Calu3 (cell line): ENCODE measurements at regions not wholly inside any gene's neighbourhood (a gene's known extent, or its start where the extent isn't known, plus 50 kb on each side); places are given as distances from the start of the nearest gene placed in this dataset.
"Not testable (repeated sequence)": the region's sequence is repeated elsewhere in the genome, so short reads cannot be mapped to it uniquely, and the experiment has no call there.

ENCODE experiments used
- BruUV-seq: library from RNA; stranded (reverse); fragments of 400-500 nt; replicated peaks from 2 replicates; lab custom pipeline; 2021; lab: Mats Ljungman, UMichigan
- CTCF ChIA-PET: fragments of 300-600 bp; sonication (Branson Sonifier 250); formaldehyde crosslinking; loops from one replicate; lab custom pipeline; 2022; ENCODE audit warnings: antibody characterized with exemption; lab: Charles Lee
- DNase-seq: peaks from one replicate; pipeline ENCODE4 v3.0.0; 2022
- H3K27ac Mint-ChIP-seq: one replicate; pipeline ENCODE4 v1.8.0; 2022; ENCODE audit warnings: mixed read lengths; ENCODE audit not compliant: unreplicated experiment
- H3K27me3 Mint-ChIP-seq: one replicate; pipeline ENCODE4 v1.8.0; 2022; ENCODE audit warnings: mixed read lengths; ENCODE audit not compliant: unreplicated experiment
- H3K36me3 Mint-ChIP-seq: one replicate; pipeline ENCODE4 v1.8.0; 2022; ENCODE audit warnings: mild to moderate bottlenecking, moderate library complexity, mixed read lengths; ENCODE audit not compliant: insufficient read depth, unreplicated experiment
- H3K4me1 Mint-ChIP-seq: one replicate; pipeline ENCODE4 v1.8.0; 2022; ENCODE audit warnings: mild to moderate bottlenecking, low read depth, mixed read lengths; ENCODE audit not compliant: unreplicated experiment
- H3K4me3 Mint-ChIP-seq: one replicate; pipeline ENCODE4 v1.8.0; 2022; ENCODE audit warnings: mild to moderate bottlenecking, low read depth, moderate library complexity, mixed read lengths; ENCODE audit not compliant: unreplicated experiment
- H3K9me3 Mint-ChIP-seq: one replicate; pipeline ENCODE4 v1.8.0; 2022; ENCODE audit warnings: low read depth, mixed read lengths; ENCODE audit not compliant: unreplicated experiment
- intact Hi-C: fragments of 100-400 bp; cut with micrococcal nuclease; formaldehyde crosslinking; loops from one replicate; pipeline ENCODE4 v1.10.0; 2022; ENCODE audit not compliant: unreplicated experiment
- TF ChIP-seq, protein P1 (sequence below): fragments of 200-600 bp; IDR thresholded peaks from one replicate; pipeline ENCODE4 v1.8.0; 2022; ENCODE audit warnings: antibody characterized with exemption; ENCODE audit not compliant: unreplicated experiment

DNA sequence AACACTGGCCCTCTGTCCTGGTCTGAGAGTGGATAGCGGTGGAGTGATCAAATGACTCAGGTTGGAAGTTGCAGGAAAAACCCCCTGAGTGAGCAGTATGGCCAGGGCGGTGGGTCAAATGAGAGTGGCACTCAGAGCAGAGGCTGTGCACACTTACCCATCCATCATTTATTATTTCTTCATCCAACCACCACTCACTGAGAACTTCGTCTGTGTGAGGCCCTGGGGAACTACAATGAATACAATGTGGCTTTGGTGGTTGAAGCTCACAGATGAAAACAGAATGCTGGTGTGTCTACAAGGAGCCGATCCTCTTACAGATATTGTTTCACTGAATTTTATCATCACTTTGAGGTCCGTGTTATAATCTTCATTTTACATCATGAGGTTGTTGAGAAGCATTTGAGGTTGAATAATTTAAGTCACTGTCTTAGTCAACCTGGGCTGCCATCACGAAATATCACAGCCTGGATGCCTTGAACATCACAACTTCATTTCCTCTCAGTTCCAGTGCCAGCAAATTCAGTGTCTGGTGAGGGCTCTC lies 73.4 kb upstream of the ID2 start:
- TF ChIP-seq, protein P1, sequence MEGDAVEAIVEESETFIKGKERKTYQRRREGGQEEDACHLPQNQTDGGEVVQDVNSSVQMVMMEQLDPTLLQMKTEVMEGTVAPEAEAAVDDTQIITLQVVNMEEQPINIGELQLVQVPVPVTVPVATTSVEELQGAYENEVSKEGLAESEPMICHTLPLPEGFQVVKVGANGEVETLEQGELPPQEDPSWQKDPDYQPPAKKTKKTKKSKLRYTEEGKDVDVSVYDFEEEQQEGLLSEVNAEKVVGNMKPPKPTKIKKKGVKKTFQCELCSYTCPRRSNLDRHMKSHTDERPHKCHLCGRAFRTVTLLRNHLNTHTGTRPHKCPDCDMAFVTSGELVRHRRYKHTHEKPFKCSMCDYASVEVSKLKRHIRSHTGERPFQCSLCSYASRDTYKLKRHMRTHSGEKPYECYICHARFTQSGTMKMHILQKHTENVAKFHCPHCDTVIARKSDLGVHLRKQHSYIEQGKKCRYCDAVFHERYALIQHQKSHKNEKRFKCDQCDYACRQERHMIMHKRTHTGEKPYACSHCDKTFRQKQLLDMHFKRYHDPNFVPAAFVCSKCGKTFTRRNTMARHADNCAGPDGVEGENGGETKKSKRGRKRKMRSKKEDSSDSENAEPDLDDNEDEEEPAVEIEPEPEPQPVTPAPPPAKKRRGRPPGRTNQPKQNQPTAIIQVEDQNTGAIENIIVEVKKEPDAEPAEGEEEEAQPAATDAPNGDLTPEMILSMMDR: no peak
- no peak for DNase-seq
- Mint-ChIP-seq H3K27ac (no peak overlapping the region), H3K4me3 (no peak overlapping the region), H3K4me1 (peaks cover 30% of the 10 kb centered on the region), H3K9me3 (no peaks in the 10 kb centered on the region), H3K36me3 (no peaks in the 10 kb centered on the region), H3K27me3 (no peaks in the 10 kb centered on the region)
- intact Hi-C loops: no loop called here
- BruUV-seq: no TSS peak
- CTCF ChIA-PET: no interaction called here

DNA sequence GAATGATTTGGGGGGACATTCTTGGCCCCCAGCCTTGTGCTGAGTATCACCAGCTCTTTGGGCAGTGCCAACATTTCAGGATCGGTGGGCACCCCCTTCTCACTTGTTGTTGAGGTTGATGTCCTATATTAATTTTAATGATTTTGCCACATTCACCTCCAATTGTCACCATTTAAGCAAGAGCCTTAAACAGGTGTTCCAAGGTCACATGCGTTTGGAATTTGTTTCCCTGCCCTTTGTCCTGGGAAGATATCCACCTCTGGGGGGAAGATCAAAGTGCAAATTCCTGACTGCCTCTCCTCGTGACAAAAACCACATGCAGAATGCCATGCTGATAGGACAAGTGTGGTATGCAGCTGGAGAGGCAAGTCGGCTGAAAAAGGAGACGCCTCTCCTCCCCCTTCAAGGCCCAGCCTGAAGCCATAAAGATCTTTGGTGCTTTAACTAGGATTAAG lies 72.5 kb upstream of the ID2 start:
- no peaks in the 10 kb centered on the region for H3K27me3 Mint-ChIP-seq
- no peak overlapping the region for H3K27ac Mint-ChIP-seq
- BruUV-seq: no TSS peak
- no peaks in the 10 kb centered on the region for H3K36me3 Mint-ChIP-seq
- no peak for DNase-seq
- intact Hi-C loops: no loop called here
- CTCF ChIA-PET: no interaction called here
- H3K9me3 Mint-ChIP-seq: no peaks in the 10 kb centered on the region
- TF ChIP-seq, protein P1: no peak
- H3K4me1 Mint-ChIP-seq: peaks cover 30% of the 10 kb centered on the region
- H3K4me3 Mint-ChIP-seq: no peak overlapping the region

DNA sequence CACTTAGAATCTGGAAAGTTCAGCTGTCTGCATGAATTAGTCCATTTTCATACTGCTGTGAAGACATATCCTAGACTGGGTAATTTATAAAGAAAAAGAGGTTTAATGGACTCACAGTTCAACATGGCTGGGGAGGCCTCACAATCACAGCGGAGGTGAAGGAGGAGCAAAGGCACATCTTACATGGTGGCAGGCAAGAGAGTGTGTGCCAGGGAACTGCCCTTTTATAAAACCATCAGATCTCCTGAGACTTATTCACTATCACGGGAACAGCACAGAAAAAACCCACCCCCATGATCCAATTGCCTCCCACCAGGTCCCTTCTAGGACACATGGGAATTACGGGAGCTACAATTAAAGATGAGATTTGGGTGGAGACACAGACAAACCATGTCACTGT lies 71.1 kb upstream of the ID2 start:
- H3K4me1 Mint-ChIP-seq: peaks cover 20% of the 10 kb centered on the region
- H3K27me3 Mint-ChIP-seq, BruUV-seq, H3K4me3 Mint-ChIP-seq, H3K36me3 Mint-ChIP-seq, CTCF ChIA-PET, intact Hi-C loops, H3K9me3 Mint-ChIP-seq, H3K27ac Mint-ChIP-seq, DNase-seq: not testable (repeated sequence)

DNA sequence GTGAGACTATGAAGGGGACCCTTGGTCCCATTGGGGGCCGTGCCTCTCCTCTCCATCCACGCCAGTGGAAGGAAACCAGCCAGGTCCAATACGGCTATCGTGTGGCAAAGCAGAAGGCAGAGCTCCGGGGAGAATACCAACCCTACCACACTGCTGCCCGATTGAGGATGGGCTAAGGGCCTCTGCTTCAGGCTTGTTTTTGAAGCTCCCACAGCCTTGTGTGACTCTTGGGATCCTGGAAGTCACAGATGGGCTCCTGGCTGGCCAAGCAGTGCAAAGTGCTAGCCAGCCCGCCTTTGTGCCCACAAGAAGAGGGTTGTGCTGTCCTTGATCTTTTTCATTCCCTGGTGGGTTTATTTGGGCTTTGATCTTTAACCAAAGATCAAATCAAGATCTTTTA lies 70.6 kb upstream of the ID2 start:
- TF ChIP-seq, protein P1: no peak
- no peak overlapping the region for H3K27ac Mint-ChIP-seq
- H3K9me3 Mint-ChIP-seq: no peaks in the 10 kb centered on the region
- no peaks in the 10 kb centered on the region for H3K27me3 Mint-ChIP-seq
- CTCF ChIA-PET: no interaction called here
- DNase-seq: no peak
- intact Hi-C loops: no loop called here
- no TSS peak for BruUV-seq
- no peak overlapping the region for H3K4me3 Mint-ChIP-seq
- peaks cover 19% of the 10 kb centered on the region for H3K4me1 Mint-ChIP-seq
- H3K36me3 Mint-ChIP-seq: no peaks in the 10 kb centered on the region

DNA sequence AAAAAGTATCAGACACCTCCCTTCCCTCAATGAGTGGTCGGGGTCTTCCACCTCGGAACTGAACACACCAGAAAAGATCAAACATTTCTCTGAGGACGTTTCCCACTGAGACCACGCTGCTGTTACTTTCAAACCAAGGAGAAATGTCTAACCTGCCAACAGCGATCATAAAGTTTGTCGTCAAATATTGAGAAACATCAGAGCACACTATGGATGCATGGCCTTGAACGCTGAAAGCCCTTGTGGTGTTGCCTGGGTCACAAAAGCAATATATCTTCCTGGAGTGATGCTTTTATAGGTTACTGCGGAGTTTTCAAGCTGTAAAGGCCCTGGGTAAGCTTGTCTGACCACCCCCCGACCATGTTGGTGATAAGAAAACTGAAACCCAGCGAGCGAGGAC lies 70.2 kb upstream of the ID2 start:
- CTCF ChIA-PET: no interaction called here
- no peaks in the 10 kb centered on the region for H3K36me3 Mint-ChIP-seq
- peaks cover 19% of the 10 kb centered on the region for H3K4me1 Mint-ChIP-seq
- TF ChIP-seq, protein P1: no peak
- DNase-seq: no peak
- no peaks in the 10 kb centered on the region for H3K27me3 Mint-ChIP-seq
- H3K4me3 Mint-ChIP-seq: no peak overlapping the region
- intact Hi-C loops: no loop called here
- H3K9me3 Mint-ChIP-seq: no peaks in the 10 kb centered on the region
- no peak overlapping the region for H3K27ac Mint-ChIP-seq
- no TSS peak for BruUV-seq
